IMR-90 (cell line): ENCODE measurements at regions not wholly inside any gene's neighbourhood (a gene's known extent, or its start where the extent isn't known, plus 50 kb on each side); places are given as distances from the start of the nearest gene placed in this dataset.

Source experiments
- BHLHE40 ChIP-seq: fragments of 150-350 bp; IDR thresholded peaks from 2 replicates; pipeline ENCODE4 v1.6.1; 2016; ENCODE audit warnings: mild to moderate bottlenecking, low read depth, low read length
- CEBPB ChIP-seq: IDR thresholded peaks from 2 replicates; pipeline ENCODE4 v1.6.1; 2012; ENCODE audit warnings: low read depth, low read length, improper control_type of control experiment
- CHD1 ChIP-seq: IDR thresholded peaks from 2 replicates; pipeline ENCODE4 v1.6.1; 2012; ENCODE audit warnings: low read depth, low read length, improper control_type of control experiment
- MAZ ChIP-seq: IDR thresholded peaks from 2 replicates; pipeline ENCODE4 v1.6.1; 2012; ENCODE audit warnings: low read depth, mild to moderate bottlenecking, low read length, improper control_type of control experiment, moderate library complexity, borderline replicate concordance
- MXI1 ChIP-seq: IDR thresholded peaks from 2 replicates; pipeline ENCODE4 v1.6.1; 2012; ENCODE audit warnings: low read depth, mild to moderate bottlenecking, low read length, moderate library complexity, borderline replicate concordance
- POLR2A ChIP-seq: IDR thresholded peaks from 2 replicates; pipeline ENCODE4 v1.6.1; 2012; ENCODE audit warnings: mild to moderate bottlenecking, low read depth, low read length
- RAD21 ChIP-seq: IDR thresholded peaks from 2 replicates; pipeline ENCODE4 v1.6.1; 2012; ENCODE audit warnings: low read length, improper control_type of control experiment
- RCOR1 ChIP-seq: IDR thresholded peaks from 2 replicates; pipeline ENCODE4 v1.6.1; 2012; ENCODE audit warnings: mild to moderate bottlenecking, low read length, improper control_type of control experiment; ENCODE audit not compliant: insufficient replicate concordance
- RFX5 ChIP-seq: IDR thresholded peaks from 2 replicates; pipeline ENCODE4 v1.8.0; 2012; ENCODE audit warnings: low read depth, mild to moderate bottlenecking, low read length, moderate library complexity
- SMC3 ChIP-seq: fragments of 150-350 bp; IDR thresholded peaks from 2 replicates; pipeline ENCODE4 v1.6.1; 2016; ENCODE audit warnings: low read depth, mild to moderate bottlenecking, antibody characterized with exemption, low read length, moderate library complexity
- TF ChIP-seq, protein P1 (sequence below): conservative IDR thresholded peaks from 2 replicates; pipeline ENCODE4 v1.5.1; 2012; ENCODE audit warnings: mild to moderate bottlenecking, low read depth, low read length, improper control_type of control experiment

DNA sequence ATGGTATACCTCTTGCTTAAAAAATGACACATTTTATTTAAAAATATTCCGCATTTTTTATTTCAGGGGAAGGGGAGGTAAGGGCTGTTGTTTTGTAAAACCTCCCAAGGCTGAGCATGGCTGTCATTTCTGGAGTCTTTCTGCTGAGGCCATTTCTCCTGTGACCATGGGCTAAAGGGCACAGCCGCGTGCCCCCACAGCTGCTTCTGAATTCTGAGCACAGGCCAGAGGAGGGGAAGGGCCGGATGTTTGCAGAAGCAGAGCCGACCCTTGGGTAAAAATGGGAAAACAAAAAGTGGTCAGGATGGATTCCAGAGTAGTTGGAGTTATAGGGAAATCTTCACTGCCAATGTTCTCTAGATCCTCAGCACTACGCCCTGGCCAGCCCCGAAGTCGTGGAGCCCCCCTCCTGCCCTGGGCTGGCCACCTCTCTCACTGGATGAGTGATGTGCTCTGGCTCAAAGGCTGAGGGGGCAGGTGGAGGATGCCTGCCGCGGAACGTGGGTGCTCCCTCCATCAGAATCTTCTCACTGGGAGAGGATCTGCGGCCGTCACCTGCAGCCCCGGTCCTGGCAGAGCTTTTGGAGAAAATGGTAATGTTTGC lies 131.3 kb upstream of the ZEB1 start:
- TF ChIP-seq, protein P1, sequence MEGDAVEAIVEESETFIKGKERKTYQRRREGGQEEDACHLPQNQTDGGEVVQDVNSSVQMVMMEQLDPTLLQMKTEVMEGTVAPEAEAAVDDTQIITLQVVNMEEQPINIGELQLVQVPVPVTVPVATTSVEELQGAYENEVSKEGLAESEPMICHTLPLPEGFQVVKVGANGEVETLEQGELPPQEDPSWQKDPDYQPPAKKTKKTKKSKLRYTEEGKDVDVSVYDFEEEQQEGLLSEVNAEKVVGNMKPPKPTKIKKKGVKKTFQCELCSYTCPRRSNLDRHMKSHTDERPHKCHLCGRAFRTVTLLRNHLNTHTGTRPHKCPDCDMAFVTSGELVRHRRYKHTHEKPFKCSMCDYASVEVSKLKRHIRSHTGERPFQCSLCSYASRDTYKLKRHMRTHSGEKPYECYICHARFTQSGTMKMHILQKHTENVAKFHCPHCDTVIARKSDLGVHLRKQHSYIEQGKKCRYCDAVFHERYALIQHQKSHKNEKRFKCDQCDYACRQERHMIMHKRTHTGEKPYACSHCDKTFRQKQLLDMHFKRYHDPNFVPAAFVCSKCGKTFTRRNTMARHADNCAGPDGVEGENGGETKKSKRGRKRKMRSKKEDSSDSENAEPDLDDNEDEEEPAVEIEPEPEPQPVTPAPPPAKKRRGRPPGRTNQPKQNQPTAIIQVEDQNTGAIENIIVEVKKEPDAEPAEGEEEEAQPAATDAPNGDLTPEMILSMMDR, result no peak
- no peak for TF ChIP-seq POLR2A
- TF ChIP-seq SMC3, result no peak
- no peak for TF ChIP-seq RCOR1
- TF ChIP-seq MAZ, result no peak
- TF ChIP-seq MXI1, result no peak
- no peak for TF ChIP-seq RFX5
- no peak for TF ChIP-seq BHLHE40
- no peak for TF ChIP-seq CEBPB
- no peak for TF ChIP-seq RAD21
- TF ChIP-seq CHD1, result no peak
